Mucosa of gallbladder (tissue), 1 donor: ENCODE measurements at regions not wholly inside any gene's neighbourhood (a gene's known extent, or its start where the extent isn't known, plus 50 kb on each side); places are given as distances from the start of the nearest gene placed in this dataset.
A peak's percentile ranks its signal among the peaks of the same experiment; 100 is the strongest.

Experiments
- DNase-seq: peaks from one replicate; pipeline ENCODE4 v3.0.0-alpha.2; 2020; ENCODE audit warnings: low spot score
- donor health status: DM: no; HTN: no; CAD: no.

- no peak for DNase-seq
Observed at GRCh38 chrX:109312757-109313156, 169.1 kb downstream of the GUCY2F start.

GRCh38 chrX:109310031-109310430 lies 171.9 kb downstream of the GUCY2F start:
- no peak for DNase-seq

GRCh38 chrX:109301177-109301576 lies 180.7 kb downstream of the GUCY2F start:
- no peak for DNase-seq

- no peak for DNase-seq
Observed at GRCh38 chrX:109300415-109300814, 181.5 kb downstream of the GUCY2F start.

GRCh38 chrX:109299091-109299490 lies 182.8 kb downstream of the GUCY2F start:
- no peak for DNase-seq

DNA sequence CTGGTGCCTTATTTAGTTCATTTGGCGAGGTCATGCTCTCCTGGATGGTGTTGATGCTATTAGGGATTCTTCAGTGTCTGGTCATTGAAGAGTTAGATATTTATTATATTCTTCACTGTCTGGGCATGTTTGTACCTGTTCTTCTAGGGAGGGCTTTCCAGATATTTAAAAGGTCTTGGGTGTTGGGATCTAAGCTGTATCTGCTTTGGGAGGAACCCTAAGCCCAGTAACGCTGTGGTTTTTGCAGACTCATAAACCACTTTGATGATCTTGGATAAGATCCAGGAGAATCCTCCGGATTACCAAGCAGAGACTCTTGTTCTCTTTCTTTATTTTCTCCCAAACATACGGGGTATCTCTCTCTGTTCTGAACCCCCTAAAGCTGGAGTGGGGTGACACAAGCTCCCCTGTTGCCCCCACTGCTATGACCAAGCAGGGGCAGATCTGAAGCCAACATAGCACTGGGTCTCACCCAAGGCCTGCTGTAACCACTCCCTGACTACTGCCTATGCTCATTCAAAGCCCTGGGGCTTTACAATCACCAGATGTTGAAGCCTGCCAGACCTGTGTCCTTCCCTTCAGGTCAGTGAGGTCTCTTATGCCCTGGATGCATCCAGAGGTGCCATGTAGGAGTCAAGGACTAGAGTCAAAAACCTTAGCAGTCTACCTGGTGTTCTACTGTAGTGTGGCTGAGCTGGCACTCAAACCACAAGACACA lies 187.6 kb downstream of the GUCY2F start:
- DNase-seq = no peak

DNA sequence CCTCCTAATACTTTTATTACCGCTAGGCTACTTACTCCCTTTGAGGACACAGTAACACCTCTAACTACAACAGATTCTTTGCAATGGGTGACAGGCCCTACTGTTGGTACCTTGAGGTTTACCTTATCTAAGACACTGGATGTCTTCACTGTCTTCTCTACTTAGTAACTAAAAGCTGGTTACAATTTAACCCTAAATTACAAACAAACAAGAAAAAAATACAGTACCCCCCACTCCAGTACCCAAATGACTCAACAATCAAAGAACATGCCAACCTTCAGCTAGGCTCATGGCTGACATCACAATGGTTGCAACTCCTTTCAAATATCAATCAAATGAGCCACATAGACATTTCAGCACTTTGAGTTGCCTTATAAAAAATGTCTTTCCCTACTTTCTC lies 198.0 kb downstream of the GUCY2F start:
- no peak for DNase-seq

GRCh38 chrX:109281483-109282275 lies 200.2 kb downstream of the GUCY2F start:
- peak; percentile 67 for DNase-seq

GRCh38 chrX:109274806-109275205 lies 207.1 kb downstream of the GUCY2F start:
- no peak for DNase-seq

- DNase-seq = no peak
Observed at GRCh38 chrX:109270580-109271484, 211.1 kb downstream of the GUCY2F start.

GRCh38 chrX:109268340-109268739 lies 213.5 kb downstream of the GUCY2F start:
- no peak for DNase-seq

DNA sequence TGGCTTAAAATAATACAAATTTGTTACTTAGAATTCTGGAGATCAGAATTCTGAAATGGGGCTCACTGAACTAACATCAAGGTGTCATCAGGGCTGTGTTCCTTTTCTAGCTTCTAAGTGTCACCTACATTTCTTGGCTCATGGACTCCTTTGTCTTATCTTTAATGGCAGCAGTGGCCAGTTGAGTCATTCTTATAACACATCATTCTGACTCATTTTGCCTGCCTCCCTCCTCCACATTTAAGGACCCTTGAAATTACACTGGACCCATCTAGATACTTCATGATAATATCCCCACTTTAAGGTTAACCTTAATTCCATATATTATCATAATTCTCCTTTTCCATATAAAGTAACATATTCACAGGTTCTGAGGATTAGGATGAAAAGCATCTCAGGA lies 215.9 kb downstream of the GUCY2F start:
- DNase-seq = no peak

GRCh38 chrX:109264878-109265277 lies 217.0 kb downstream of the GUCY2F start:
- DNase-seq = no peak

GRCh38 chrX:109261279-109261678 lies 220.6 kb downstream of the GUCY2F start:
- no peak for DNase-seq

GRCh38 chrX:109252789-109253188 lies 229.1 kb downstream of the GUCY2F start:
- DNase-seq = no peak

GRCh38 chrX:109218761-109219160 lies 263.1 kb downstream of the GUCY2F start:
- DNase-seq = no peak

DNA sequence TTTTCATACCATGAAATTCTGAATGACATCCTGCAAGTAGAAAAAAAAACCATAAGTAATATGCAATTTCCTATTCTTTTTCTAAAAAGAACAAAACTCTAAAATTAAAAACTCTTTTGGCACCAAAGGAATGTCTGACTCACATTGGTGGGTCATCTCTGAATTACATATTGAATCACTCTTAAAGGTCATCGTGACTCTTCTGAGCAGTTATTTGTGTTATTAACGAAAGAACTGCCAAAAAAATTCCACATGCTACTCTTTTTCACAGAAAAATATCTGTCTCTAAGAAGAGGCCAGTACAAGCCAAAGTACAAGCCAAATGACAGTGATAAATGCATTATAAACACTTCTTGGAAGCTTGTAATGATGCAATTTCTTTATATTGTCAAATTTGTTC lies 282.2 kb downstream of the GUCY2F start:
- DNase-seq = no peak

- DNase-seq = no peak
Observed at GRCh38 chrX:109190542-109190941, 291.3 kb downstream of the GUCY2F start.

DNA sequence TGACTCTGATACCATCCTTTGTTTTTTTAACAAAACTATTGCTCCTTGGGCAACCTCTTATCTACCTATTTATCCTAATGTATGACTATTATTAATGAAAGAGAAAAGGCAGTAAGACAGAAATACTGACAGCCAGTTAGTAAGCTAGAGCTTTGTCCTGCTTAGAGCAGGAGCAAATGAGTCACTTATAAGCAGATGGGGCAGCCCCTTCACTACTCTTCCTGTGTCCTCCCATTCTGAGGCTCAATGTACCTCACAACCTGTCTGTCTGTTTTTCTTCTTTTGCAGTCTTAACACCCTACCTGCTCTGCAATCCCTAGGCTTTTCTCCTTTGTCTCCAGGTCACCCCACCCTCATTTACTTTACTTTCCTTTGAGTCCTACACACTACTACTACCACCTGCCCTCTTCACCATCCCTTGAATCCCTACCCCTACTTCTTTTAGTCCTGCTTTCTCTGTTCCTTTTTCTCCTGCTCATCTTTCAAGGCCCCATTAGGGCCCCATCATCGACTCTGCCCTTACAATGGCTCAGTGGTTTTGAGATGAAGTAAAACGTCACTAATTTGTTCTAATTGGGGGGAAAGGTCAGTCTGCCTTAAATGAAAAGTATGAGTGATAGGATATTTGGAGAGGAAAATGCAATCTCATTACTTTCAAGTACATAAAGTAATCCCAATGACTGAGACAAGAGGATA lies 294.3 kb downstream of the GUCY2F start:
- DNase-seq = no peak

- no peak for DNase-seq
Observed at GRCh38 chrX:109186939-109187338, 294.9 kb downstream of the GUCY2F start.

- no peak for DNase-seq
Observed at GRCh38 chrX:109184506-109185139, 297.3 kb downstream of the GUCY2F start.
